OCI-LY3 (cell line): ENCODE measurements at regions not wholly inside any gene's neighbourhood (a gene's known extent, or its start where the extent isn't known, plus 50 kb on each side); places are given as distances from the start of the nearest gene placed in this dataset.

ENCODE experiments used
- CTCF ChIP-seq: fragments of 200-600, 300-600 bp; sonication (generic); IDR thresholded peaks from 2 replicates; pipeline ENCODE4 v1.5.1; 2014; ENCODE audit warnings: antibody characterized with exemption, low read length, low read depth
- EZH2phosphoT487 ChIP-seq: fragments of 200-600 bp; shearing (Covaris generic); IDR thresholded peaks from 2 replicates; pipeline ENCODE4 v1.6.1; 2018; ENCODE audit warnings: antibody characterized with exemption, mixed run types, low read depth

- TF ChIP-seq CTCF (no peak), EZH2phosphoT487 (no peak)
Observed at GRCh38 chr5:68110264-68110663, 105.3 kb upstream of the PIK3R1 start.
